Dermis blood vessel endothelial cell (primary cell): ENCODE measurements at regions not wholly inside any gene's neighbourhood (a gene's known extent, or its start where the extent isn't known, plus 50 kb on each side); places are given as distances from the start of the nearest gene placed in this dataset.
"Not testable (repeated sequence)": the region's sequence is repeated elsewhere in the genome, so short reads cannot be mapped to it uniquely, and the experiment has no call there.

Source experiments
- DNase-seq: peaks from one replicate; pipeline ENCODE4 v3.0.0; 2010

GRCh38 chr6:140794544-140794943 lies 1338.2 kb upstream of the GJE1 start:
- no peak for DNase-seq

DNA sequence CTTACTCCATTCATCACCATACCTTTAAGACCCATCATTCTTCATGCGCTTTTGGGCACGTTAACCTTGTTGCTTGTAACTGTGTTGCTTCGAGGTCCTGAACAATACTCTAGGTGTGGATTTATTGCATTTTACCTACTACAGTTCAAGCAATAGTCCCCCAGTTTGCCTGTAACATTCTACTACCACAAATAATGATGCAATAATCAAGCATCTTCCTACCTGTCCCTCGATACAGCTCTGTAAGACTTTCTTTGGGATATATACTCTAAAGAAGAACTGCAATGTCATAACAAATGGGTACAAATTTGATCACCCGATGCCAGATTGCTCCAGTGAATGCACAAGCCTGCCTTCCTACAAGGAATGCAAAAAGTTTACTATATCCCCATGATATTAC lies 1342.6 kb upstream of the GJE1 start:
- no peak for DNase-seq

DNA sequence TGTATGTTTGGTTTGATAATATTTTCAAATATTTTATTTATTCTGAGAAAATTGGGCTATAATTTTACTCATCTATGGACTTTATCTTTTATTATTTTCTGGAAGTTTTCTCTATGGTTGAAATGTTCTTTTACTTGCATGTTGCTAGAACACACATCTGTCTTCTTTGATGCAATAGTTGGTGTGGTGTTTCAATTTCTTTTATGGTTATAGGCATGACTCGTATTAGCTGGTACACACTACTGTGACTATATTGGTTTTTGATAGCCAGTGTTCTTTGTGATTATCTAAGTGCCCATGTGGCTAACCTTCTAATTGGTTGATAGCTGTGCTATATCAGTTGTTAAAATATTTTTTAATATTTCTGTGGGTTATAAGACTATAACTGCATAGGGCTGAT lies 1343.3 kb upstream of the GJE1 start:
- no peak for DNase-seq

DNA sequence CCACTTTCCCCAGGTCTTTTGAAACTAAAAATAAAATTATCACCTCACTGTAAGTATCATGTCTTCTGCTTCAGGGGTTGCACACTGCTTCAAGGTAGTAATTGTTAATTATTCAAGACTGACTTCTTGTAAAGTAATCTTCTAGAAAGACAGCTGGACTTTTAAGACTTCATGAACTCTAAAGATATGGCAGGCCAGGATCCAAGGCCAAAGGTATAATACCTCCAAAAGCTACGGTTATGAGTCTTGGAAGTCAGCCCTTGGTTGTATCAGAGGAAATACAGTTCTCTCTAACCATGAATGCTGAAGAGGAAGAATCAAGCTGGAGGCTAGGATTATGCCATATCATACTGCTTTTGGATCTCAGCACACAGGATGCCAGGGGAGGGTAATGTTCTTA lies 1346.8 kb upstream of the GJE1 start:
- no peak for DNase-seq

DNA sequence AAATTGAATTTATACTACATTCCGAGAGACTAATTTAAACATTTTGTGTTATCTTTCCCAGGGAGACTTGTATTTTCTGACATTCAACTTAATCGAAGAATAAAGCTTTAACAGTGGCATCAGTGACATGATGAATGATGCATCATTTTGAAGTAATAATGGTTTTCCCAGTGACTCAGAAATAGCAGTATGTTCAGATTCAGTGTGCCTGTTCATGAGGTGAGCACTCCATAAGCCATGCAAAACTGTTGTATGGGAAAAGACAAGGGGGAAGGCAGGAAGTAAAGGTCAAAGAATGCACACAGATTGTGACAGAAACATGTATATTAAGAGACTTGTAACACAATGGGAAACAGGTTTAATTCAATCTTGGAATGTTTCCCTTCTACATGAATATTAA lies 1348.2 kb upstream of the GJE1 start:
- peak; percentile 52 for DNase-seq

DNA sequence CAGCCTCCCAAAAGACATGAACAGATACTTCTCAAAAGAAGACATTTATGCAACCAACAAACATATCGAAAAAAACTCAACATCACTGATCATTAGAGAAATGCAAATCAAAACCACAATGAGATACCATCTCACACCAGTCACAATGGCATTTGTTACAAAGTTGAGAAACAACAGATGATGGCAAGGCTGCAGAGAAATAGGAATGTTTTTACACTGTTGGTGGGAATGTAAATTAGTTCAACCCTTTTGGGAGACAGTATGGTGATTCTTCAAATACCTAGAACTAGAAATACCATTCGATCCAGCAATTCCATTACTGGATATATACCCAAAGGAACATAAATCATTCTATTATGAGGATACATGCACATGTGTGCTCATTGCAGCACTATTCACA lies 1349.2 kb upstream of the GJE1 start:
- DNase-seq = not testable (repeated sequence)

GRCh38 chr6:140782941-140783340 lies 1349.8 kb upstream of the GJE1 start:
- DNase-seq = no peak

GRCh38 chr6:140779991-140780596 lies 1352.6 kb upstream of the GJE1 start:
- DNase-seq = no peak

DNA sequence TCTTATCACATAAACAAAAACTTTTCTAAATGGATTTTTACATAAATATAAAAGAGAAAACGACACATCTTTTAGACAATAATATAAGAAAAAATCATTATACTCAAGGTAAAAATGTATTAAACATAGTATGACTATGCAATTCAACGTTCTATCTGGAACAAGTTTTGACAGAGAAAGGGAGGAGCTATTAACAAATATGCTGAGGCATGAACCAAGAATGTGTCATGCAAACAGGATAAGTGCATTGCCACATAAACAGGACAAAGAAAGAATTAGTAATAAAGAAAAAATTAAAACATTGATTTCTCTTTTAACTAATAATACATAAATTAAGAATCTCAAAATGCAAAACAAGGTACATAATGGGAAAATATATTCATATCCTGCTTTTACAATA lies 1353.4 kb upstream of the GJE1 start:
- DNase-seq = no peak

DNA sequence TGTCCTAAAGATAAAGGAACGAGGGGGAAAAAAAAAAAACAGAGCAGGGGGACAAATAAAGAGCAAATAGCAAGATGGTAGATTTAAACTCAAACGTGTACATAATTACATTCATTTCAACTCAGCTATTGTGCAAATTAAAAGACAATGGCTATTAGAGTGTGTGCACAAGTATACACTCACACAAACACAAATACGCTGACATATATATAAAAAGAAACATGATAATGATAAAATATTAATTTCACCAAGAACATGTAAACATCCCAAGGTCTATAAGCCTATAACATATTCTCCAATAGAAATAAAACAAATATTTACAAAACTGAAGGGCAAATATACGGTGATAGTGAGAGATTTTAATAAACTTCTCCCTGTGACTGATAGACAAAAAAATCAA lies 1354.9 kb upstream of the GJE1 start:
- DNase-seq = no peak

DNA sequence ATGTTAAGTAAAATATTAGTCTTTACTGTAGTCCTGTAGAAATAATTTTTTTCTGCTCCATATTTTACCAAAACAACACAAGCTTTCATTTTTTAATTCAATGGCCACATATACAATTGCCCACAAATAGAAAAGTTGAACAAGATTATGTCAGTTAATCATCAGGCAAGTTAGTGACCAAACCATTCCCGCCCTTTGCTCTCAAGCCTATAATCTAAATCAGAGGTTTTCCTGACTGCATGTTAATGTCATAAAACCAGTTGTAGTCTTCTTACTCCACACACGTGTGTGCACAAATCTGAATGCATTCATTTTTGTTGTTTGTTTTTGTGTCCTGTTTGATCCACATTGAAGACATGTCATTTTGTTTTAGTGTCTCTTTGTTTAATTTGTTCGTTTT lies 1357.7 kb upstream of the GJE1 start:
- DNase-seq = no peak

- peak; percentile 67 for DNase-seq
Measured at GRCh38 chr6:140774080-140774505, 1358.6 kb upstream of the GJE1 start.

- peak; percentile 75 for DNase-seq
Measured at GRCh38 chr6:140773276-140773675, 1359.4 kb upstream of the GJE1 start.

- no peak for DNase-seq
Measured at GRCh38 chr6:140772576-140772975, 1360.1 kb upstream of the GJE1 start.

DNA sequence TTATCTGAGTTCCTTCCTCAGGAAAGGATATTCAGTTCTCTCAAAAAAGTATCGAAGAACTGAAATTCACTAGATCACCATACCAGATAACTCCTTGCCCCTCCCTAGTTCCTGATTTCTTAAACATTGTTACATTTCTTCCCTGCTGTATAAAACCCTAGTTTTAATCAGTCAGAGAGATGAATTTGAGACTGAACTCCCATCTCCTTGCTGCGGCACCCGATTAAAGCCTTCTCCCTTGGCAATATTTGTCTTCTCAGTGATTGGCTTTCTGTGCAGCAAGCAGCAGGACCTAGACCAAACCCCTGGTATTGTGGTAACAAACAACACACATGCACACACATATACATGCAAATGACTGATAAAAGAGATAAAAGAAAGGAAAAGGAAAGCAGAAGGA lies 1364.6 kb upstream of the GJE1 start:
- DNase-seq = no peak

DNA sequence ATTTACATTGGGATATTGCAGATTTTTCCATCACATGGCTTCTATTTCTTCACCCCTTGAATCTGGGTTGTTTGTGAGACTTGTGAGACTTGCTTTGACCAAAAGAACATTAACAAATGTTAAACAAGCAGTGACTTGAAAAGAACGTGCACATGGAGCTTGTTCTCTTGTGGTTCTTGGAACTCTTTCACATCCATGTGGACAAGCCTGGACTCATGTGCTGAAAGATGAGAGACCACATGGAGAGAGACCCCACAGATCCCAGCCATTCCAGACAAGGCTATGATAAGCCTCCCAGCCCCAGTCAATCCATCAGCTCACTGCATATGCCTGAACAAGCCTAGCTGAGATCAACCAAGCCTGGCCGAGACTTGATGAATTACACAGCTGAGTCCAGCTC lies 1365.7 kb upstream of the GJE1 start:
- no peak for DNase-seq

DNA sequence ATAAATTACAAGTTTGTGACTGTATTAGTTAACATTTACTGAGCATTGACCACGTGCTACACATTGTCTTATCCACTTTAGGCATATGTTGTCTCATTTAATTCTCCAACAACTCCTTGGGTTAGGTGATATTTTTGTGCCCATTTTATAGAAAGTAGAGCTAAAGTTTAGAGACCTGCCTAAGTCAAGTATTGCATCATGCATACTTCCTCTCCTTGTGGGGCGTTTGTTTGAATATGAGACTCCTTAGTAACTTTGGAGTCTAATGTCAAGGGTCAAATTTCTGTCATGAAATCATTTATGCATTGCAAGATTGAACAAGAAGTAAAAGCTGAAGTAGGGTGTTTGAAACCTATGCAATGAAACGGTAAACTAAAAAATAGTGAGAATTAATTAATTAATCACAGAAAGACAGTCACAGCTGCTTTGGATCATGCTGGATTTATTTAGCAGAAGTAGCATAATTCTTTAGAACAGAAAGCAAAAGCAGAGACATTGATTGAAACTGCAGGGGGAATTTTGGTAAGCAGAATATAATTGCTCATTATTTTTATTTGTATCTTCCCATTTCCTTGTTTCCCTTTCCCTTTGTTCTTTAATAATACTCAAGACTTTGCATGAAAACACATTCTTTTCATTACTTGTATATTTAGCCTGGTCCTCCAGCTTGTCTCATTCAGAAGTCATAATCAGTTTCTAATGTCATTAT lies 1374.4 kb upstream of the GJE1 start:
- no peak for DNase-seq

DNA sequence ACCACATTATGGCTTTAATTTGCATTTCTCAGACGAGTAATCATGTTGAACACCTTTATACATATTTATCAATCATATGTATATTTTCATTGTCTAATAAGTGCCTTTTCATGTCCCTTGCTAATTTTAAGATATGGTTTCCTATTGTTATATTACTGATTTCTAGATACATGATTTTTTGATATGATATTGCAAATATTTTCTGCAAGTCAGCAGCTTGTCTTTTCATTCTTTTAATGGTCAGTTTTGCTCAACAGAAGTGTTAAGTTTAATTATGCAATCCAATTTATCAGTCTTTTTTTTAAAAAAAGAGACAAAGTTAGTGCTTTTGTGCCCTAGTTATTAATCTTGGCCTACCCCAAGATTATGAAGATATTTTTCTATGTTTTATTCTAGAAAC lies 1377.8 kb upstream of the CITED2 start:
- no peak for DNase-seq

DNA sequence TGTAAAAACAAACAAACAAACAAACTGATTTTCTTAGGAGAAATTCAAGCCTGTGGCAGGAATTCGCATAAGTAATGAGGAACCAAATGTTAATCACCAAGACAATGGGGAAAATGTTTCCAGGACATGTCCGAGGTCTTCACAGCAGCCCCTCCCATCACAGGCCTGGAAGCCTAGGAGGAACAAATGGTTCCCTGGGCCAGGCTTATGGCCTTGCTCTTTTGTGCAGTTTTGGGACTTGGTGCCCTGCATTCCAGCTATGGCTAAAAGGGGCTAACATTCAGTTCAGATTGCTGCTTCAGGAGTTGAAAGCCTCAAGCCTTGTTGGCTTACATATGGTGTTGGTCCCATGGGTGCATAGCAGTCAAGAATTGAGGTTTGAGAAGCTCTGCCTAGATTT lies 1372.7 kb upstream of the CITED2 start:
- DNase-seq = no peak

GRCh38 chr6:140744659-140745320 lies 1370.3 kb upstream of the CITED2 start:
- peak; percentile 5 for DNase-seq

DNA sequence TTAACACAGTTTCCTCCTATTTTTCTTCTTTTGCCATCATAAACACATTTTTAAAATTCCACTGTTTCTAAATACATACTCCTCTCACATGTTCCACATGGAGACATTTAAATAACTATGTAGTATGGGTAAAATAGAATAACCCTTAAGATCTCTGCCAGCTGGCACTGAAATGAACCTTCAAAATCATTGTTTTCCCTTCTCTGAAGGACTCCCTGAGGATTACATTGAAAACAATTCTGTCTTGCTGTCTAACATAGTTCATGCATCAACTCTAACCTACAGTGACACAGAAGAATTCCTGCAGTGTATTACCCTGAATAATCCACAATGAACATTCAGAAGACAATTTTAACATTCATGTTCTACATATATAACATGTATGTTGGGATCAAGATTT lies 1361.8 kb upstream of the CITED2 start:
- peak; percentile 61 for DNase-seq

DNA sequence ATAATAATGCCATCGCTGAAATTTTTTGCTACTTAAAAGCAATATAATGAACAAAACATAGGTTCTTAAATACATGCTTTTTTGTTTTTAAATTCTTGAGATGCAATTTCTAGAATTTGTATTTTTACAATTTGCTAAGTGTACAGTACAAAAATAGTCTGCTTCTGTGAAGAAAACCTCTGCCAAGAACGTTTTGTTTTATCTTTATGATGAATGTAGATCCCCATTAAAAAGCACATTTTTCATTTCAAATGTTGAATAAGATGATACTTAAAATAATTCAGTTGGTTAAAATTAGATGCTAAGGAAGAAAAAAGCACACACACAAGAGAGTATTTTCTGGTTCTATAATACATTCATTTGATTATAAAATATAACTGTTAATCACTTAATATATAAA lies 1358.5 kb upstream of the CITED2 start:
- no peak for DNase-seq

- DNase-seq = no peak
Measured at GRCh38 chr6:140732155-140732554, 1357.7 kb upstream of the CITED2 start.

- DNase-seq = no peak
Measured at GRCh38 chr6:140731741-140732140, 1357.3 kb upstream of the CITED2 start.
